K562 (cell line): ENCODE measurements at regions not wholly inside any gene's neighbourhood (a gene's known extent, or its start where the extent isn't known, plus 50 kb on each side); places are given as distances from the start of the nearest gene placed in this dataset.
A peak's percentile ranks its signal among the peaks of the same experiment; 100 is the strongest.

ENCODE experiments used
- ARHGAP35 ChIP-seq: fragments of 450-650 bp; IDR thresholded peaks from 2 replicates; pipeline ENCODE4 v1.6.1; 2018; ENCODE audit not compliant: partially characterized antibody
- CBFA2T2 ChIP-seq: fragments of 450-650 bp; conservative IDR thresholded peaks from 2 replicates; pipeline ENCODE4 v1.6.1; 2017; ENCODE audit warnings: mild to moderate bottlenecking
- CHD4 ChIP-seq: fragments of 200-600 bp; sonication (generic); IDR thresholded peaks from 3 replicates; pipeline ENCODE4 v1.6.1; 2012; ENCODE audit warnings: low read depth, mild to moderate bottlenecking, mixed read lengths, low read length, inconsistent platforms; ENCODE audit not compliant: insufficient read depth, insufficient replicate concordance, poor library complexity, severe bottlenecking
- COPS2 ChIP-seq: fragments of 450-650 bp; conservative IDR thresholded peaks from 2 replicates; pipeline ENCODE4 v1.6.1; 2016; ENCODE audit warnings: mild to moderate bottlenecking, moderate library complexity
- E4F1 ChIP-seq: fragments of 250-450 bp; sonication (Bioruptor Pico); IDR thresholded peaks from 2 replicates; pipeline ENCODE4 v1.5.0; 2021; ENCODE audit warnings: mild to moderate bottlenecking, borderline replicate concordance
- ELF2 ChIP-seq: fragments of 250-450 bp; sonication (Bioruptor Pico); IDR thresholded peaks from 2 replicates; pipeline ENCODE4 v1.5.0; 2021; ENCODE audit warnings: mild to moderate bottlenecking
- ELF4 ChIP-seq: fragments of 450-650 bp; formaldehyde crosslinking; IDR thresholded peaks from 2 replicates; pipeline ENCODE4 v1.4.0; 2022; ENCODE audit warnings: missing genetic modification characterization
- ESRRA ChIP-seq: fragments of 450-650 bp; IDR thresholded peaks from 2 replicates; pipeline ENCODE4 v1.6.1; 2014; ENCODE audit warnings: low read depth, mild to moderate bottlenecking, moderate library complexity, borderline replicate concordance
- KLF1 ChIP-seq: fragments of 450-650 bp; IDR thresholded peaks from 2 replicates; pipeline ENCODE4 v1.6.1; 2016; ENCODE audit warnings: missing genetic modification characterization, missing compliant biosample characterization
- MLX ChIP-seq, 2 experiments: fragments of 450-650 bp in 1 of 2; sonication (generic) in 1 of 2; formaldehyde crosslinking; conservative IDR thresholded peaks; 2 replicates each; pipeline versions ENCODE4 v1.4.0 to v1.8.1; 2020 to 2022; ENCODE audit warnings: mild to moderate bottlenecking in 1 of 2, missing genetic modification reagents in 1 of 2
- RBM34 ChIP-seq: fragments of 200-400 bp; formaldehyde crosslinking; IDR thresholded peaks from 2 replicates; pipeline ENCODE4 v1.6.1; 2018; ENCODE audit warnings: low read length, borderline replicate concordance; ENCODE audit not compliant: insufficient read depth
- TAF1 ChIP-seq: IDR thresholded peaks from 2 replicates; pipeline ENCODE4 v1.6.1; 2011; ENCODE audit warnings: mild to moderate bottlenecking, low read length, moderate library complexity; ENCODE audit not compliant: insufficient read depth, control insufficient read depth, severe bottlenecking; ENCODE audit errors: extremely low read depth
- TCF7 ChIP-seq: sonication (generic); IDR thresholded peaks from 2 replicates; pipeline ENCODE4 v1.6.1; 2016; ENCODE audit warnings: antibody characterized with exemption, borderline replicate concordance
- ZFP91 ChIP-seq: sonication (generic); formaldehyde crosslinking; IDR thresholded peaks from 2 replicates; pipeline ENCODE4 v1.8.0; 2022; ENCODE audit warnings: mild to moderate bottlenecking, missing genetic modification reagents
- ZKSCAN1 ChIP-seq: fragments of 150-350 bp; IDR thresholded peaks from 2 replicates; pipeline ENCODE4 v1.6.1; 2016; ENCODE audit warnings: low read depth, low read length
- ZNF134 ChIP-seq: fragments of 250-450 bp; sonication (Bioruptor Pico); conservative IDR thresholded peaks from 2 replicates; pipeline ENCODE4 v1.4.0; 2020
- ZNF184 ChIP-seq: sonication (generic); formaldehyde crosslinking; IDR thresholded peaks from 2 replicates; pipeline ENCODE4 v1.5.0; 2020; ENCODE audit warnings: missing genetic modification reagents
- ZNF224 ChIP-seq: sonication (generic); formaldehyde crosslinking; IDR thresholded peaks from 2 replicates; pipeline ENCODE4 v1.8.0; 2022; ENCODE audit warnings: mild to moderate bottlenecking, missing genetic modification reagents
- ZNF398 ChIP-seq: fragments of 250-450 bp; sonication (Bioruptor Pico); IDR thresholded peaks from 2 replicates; pipeline ENCODE4 v1.8.0; 2021; ENCODE audit warnings: moderate library complexity, mild to moderate bottlenecking, inconsistent platforms
- ZNF584 ChIP-seq: fragments of 200-800 bp; sonication (Bioruptor generic); IDR thresholded peaks from 2 replicates; pipeline ENCODE4 v1.6.1; 2016; ENCODE audit warnings: low read depth, mild to moderate bottlenecking, missing genetic modification characterization, missing compliant biosample characterization
- ZNF695 ChIP-seq: fragments of 450-650 bp; formaldehyde crosslinking; IDR thresholded peaks from 2 replicates; pipeline ENCODE4 v1.4.0; 2020; ENCODE audit warnings: mild to moderate bottlenecking, moderate library complexity
- ZNF764 ChIP-seq: fragments of 250-450 bp; sonication (Bioruptor Pico); IDR thresholded peaks from 2 replicates; pipeline ENCODE4 v1.4.0; 2020; ENCODE audit warnings: low read depth, mild to moderate bottlenecking, moderate library complexity

- no peak for TF ChIP-seq ZFP91
- TF ChIP-seq ESRRA = 0 out of 2 replicates have a peak, but pooled peaks have one; percentile 23
- no peak for TF ChIP-seq ZNF184 (CRISPR knock-in tag)
- TF ChIP-seq MLX (CRISPR knock-in tag; conservative IDR thresholded peaks at IDR 0.05) = no peak
- TF ChIP-seq ZNF695 (CRISPR knock-in tag) = no peak
- TF ChIP-seq TCF7 = no peak
- TF ChIP-seq COPS2 = no peak
- no peak for TF ChIP-seq ZNF224
- no peak for TF ChIP-seq CHD4
- 0 out of 2 replicates have a peak, but pooled peaks have one; percentile 29 for TF ChIP-seq ZNF134
- TF ChIP-seq TAF1 = no peak
- TF ChIP-seq ELF2 (CRISPR knock-in tag) = 0 out of 2 replicates have a peak, but pooled peaks have one; percentile 3
- TF ChIP-seq ELF4 (CRISPR knock-in tag) = no peak
- TF ChIP-seq ZNF398 = no peak
- TF ChIP-seq RBM34 = no peak
- no peak for TF ChIP-seq CBFA2T2
- no peak for TF ChIP-seq ARHGAP35
- TF ChIP-seq ZNF584 (CRISPR knock-in tag) = 0 out of 2 replicates have a peak, but pooled peaks have one; percentile 5
- no peak for TF ChIP-seq E4F1 (CRISPR knock-in tag)
- no peak for TF ChIP-seq ZNF764 (CRISPR knock-in tag)
- TF ChIP-seq ZKSCAN1 = no peak
- TF ChIP-seq KLF1 (tag) = no peak
Observed at GRCh38 chr6:146898888-146899227, 300.1 kb downstream of the ADGB start (continued).
